Neural cell (in vitro differentiated cells): ENCODE measurements at regions not wholly inside any gene's neighbourhood (a gene's known extent, or its start where the extent isn't known, plus 50 kb on each side); places are given as distances from the start of the nearest gene placed in this dataset.

ENCODE experiments used
- H2AFZ ChIP-seq: fragments of 200-600, 300-800 bp; sonication (generic), shearing (Covaris generic); 2 replicates; pipeline ENCODE4 v1.6.0; 2014; ENCODE audit warnings: low read depth, mild to moderate bottlenecking, antibody characterized with exemption, low read length, moderate library complexity
- H3F3A ChIP-seq: fragments of 200-600 bp; shearing (Covaris generic); 2 replicates; pipeline ENCODE4 v1.6.1; 2016; ENCODE audit warnings: mild to moderate bottlenecking, moderate library complexity, mixed read lengths, antibody characterized with exemption, low read length; ENCODE audit not compliant: insufficient read depth, poor library complexity, severe bottlenecking
- H3K27ac ChIP-seq: fragments of 200-600, 300-800 bp; sonication (generic), shearing (Covaris generic); 2 replicates; pipeline ENCODE4 v1.5.1; 2014; ENCODE audit warnings: mild to moderate bottlenecking, low read length, moderate library complexity
- H3K27me3 ChIP-seq: fragments of 300-800, 200-600 bp; sonication (generic), shearing (Covaris generic); 2 replicates; pipeline ENCODE4 v1.6.0; 2014; ENCODE audit warnings: mild to moderate bottlenecking, low read depth, low read length, moderate library complexity; ENCODE audit not compliant: insufficient read depth
- H3K36me3 ChIP-seq: fragments of 300-800, 200-600 bp; sonication (generic), shearing (Covaris generic); 2 replicates; pipeline ENCODE4 v1.5.1; 2014; ENCODE audit warnings: mild to moderate bottlenecking, antibody characterized with exemption, low read length, moderate library complexity; ENCODE audit not compliant: insufficient read depth
- H3K4me2 ChIP-seq: fragments of 300-800, 200-600 bp; sonication (generic), shearing (Covaris generic); 2 replicates; pipeline ENCODE4 v1.6.0; 2014; ENCODE audit warnings: mild to moderate bottlenecking, low read length
- H3K4me3 ChIP-seq: fragments of 300-800, 200-600 bp; sonication (generic), shearing (Covaris generic); 2 replicates; pipeline ENCODE4 v1.5.1; 2014; ENCODE audit warnings: mild to moderate bottlenecking, low read length, moderate library complexity
- H3K79me2 ChIP-seq: fragments of 200-600 bp; shearing (Covaris generic); replicated peaks from 2 replicates; pipeline ENCODE4 v1.6.0; 2014; ENCODE audit warnings: mild to moderate bottlenecking, low read length, moderate library complexity; ENCODE audit not compliant: insufficient read depth
- H3K9ac ChIP-seq: fragments of 300-800, 200-600 bp; sonication (generic), shearing (Covaris generic); 2 replicates; pipeline ENCODE4 v1.6.1; 2016; ENCODE audit warnings: mild to moderate bottlenecking, low read length, mixed read lengths
- H3K9me2 ChIP-seq: fragments of 200-600 bp; shearing (Covaris generic); 2 replicates; pipeline ENCODE4 v1.6.1; 2016; ENCODE audit warnings: mild to moderate bottlenecking, low read length, mixed read lengths; ENCODE audit not compliant: insufficient read depth
- H3K9me3 ChIP-seq: fragments of 200-600, 300-800 bp; sonication (generic), shearing (Covaris generic); 2 replicates; pipeline ENCODE4 v1.6.1; 2016; ENCODE audit warnings: mild to moderate bottlenecking, mixed run types, low read length, moderate library complexity, mixed read lengths
- H4K20me1 ChIP-seq: fragments of 200-600 bp; shearing (Covaris generic); 2 replicates; pipeline ENCODE4 v1.6.1; 2016; ENCODE audit warnings: mild to moderate bottlenecking, mixed run types; ENCODE audit not compliant: insufficient read depth
- EP300 ChIP-seq: fragments of 450-650 bp; conservative IDR thresholded peaks from 2 replicates; pipeline ENCODE4 v1.6.1; 2014; ENCODE audit warnings: antibody characterized with exemption, mild to moderate bottlenecking, moderate library complexity; ENCODE audit not compliant: poor library complexity, severe bottlenecking
- EZH2 ChIP-seq: fragments of 200-600, 300-800 bp; shearing (Covaris generic), sonication (generic); IDR thresholded peaks from 2 replicates; pipeline ENCODE4 v1.6.1; 2014; ENCODE audit warnings: antibody characterized with exemption, low read length, borderline replicate concordance, mild to moderate bottlenecking; ENCODE audit not compliant: insufficient read depth, poor library complexity, severe bottlenecking
- MXI1 ChIP-seq: fragments of 450-650 bp; conservative IDR thresholded peaks from 2 replicates; pipeline ENCODE4 v1.6.1; 2014; ENCODE audit warnings: antibody characterized with exemption, mild to moderate bottlenecking; ENCODE audit not compliant: poor library complexity, severe bottlenecking
- POLR2AphosphoS5 ChIP-seq: IDR thresholded peaks from 2 replicates; pipeline ENCODE4 v1.6.1; 2012
- RAD21 ChIP-seq: fragments of 450-650 bp; conservative IDR thresholded peaks from 2 replicates; pipeline ENCODE4 v1.6.1; 2014; ENCODE audit warnings: antibody characterized with exemption, mild to moderate bottlenecking, moderate library complexity
- SMC3 ChIP-seq: fragments of 450-650 bp; conservative IDR thresholded peaks from 2 replicates; pipeline ENCODE4 v1.6.1; 2014; ENCODE audit warnings: antibody characterized with exemption, mild to moderate bottlenecking, moderate library complexity; ENCODE audit not compliant: poor library complexity
- TAF1 ChIP-seq: IDR thresholded peaks from 2 replicates; pipeline ENCODE4 v1.6.1; 2012; ENCODE audit warnings: low read depth
- TF ChIP-seq, protein P1 (sequence below): fragments of 450-650 bp; IDR thresholded peaks from 2 replicates; pipeline ENCODE4 v1.5.1; 2014; ENCODE audit warnings: antibody characterized with exemption, mild to moderate bottlenecking, moderate library complexity; ENCODE audit not compliant: poor library complexity, severe bottlenecking
- TF ChIP-seq, protein P2 (sequence below): IDR thresholded peaks from 2 replicates; pipeline ENCODE4 v1.6.1; 2012; ENCODE audit warnings: borderline replicate concordance

DNA sequence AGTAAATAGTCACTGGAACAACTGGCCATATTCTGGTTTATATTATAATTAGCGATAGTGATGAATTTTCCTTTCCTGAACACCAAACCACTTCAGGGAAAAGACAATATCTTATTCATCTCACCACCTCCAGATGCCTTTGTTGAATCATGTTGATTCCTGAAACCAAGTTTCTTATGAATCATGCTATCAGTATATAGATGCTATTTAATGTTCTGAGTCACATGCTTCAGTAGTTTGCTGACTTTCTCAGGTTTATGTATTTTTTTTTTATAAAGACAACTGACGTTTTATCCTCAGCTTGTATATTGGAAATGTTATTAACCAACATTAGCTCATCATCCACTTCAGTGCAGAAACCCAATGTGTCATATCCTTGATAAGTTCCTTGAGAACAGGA is 710.2 kb upstream of the POU3F2 start:
- Histone ChIP-seq H3K36me3 (no peaks in the 10 kb centered on the region), H3K4me2 (no peak overlapping the region), H3K4me3 (no peak overlapping the region), H3K79me2 (no peaks in the 10 kb centered on the region), H2AFZ (no peak overlapping the region), H3F3A (no peaks in the 10 kb centered on the region), H3K27me3 (no peaks in the 10 kb centered on the region), H3K9me3 (no peaks in the 10 kb centered on the region), H3K27ac (no peak overlapping the region), H3K9ac (no peak overlapping the region), H3K9me2 (no peaks in the 10 kb centered on the region), H4K20me1 (no peaks in the 10 kb centered on the region)
- TF ChIP-seq, protein P1, sequence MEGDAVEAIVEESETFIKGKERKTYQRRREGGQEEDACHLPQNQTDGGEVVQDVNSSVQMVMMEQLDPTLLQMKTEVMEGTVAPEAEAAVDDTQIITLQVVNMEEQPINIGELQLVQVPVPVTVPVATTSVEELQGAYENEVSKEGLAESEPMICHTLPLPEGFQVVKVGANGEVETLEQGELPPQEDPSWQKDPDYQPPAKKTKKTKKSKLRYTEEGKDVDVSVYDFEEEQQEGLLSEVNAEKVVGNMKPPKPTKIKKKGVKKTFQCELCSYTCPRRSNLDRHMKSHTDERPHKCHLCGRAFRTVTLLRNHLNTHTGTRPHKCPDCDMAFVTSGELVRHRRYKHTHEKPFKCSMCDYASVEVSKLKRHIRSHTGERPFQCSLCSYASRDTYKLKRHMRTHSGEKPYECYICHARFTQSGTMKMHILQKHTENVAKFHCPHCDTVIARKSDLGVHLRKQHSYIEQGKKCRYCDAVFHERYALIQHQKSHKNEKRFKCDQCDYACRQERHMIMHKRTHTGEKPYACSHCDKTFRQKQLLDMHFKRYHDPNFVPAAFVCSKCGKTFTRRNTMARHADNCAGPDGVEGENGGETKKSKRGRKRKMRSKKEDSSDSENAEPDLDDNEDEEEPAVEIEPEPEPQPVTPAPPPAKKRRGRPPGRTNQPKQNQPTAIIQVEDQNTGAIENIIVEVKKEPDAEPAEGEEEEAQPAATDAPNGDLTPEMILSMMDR, result no peak
- TF ChIP-seq EP300, result no peak
- TF ChIP-seq TAF1, result no peak
- TF ChIP-seq, protein P2, sequence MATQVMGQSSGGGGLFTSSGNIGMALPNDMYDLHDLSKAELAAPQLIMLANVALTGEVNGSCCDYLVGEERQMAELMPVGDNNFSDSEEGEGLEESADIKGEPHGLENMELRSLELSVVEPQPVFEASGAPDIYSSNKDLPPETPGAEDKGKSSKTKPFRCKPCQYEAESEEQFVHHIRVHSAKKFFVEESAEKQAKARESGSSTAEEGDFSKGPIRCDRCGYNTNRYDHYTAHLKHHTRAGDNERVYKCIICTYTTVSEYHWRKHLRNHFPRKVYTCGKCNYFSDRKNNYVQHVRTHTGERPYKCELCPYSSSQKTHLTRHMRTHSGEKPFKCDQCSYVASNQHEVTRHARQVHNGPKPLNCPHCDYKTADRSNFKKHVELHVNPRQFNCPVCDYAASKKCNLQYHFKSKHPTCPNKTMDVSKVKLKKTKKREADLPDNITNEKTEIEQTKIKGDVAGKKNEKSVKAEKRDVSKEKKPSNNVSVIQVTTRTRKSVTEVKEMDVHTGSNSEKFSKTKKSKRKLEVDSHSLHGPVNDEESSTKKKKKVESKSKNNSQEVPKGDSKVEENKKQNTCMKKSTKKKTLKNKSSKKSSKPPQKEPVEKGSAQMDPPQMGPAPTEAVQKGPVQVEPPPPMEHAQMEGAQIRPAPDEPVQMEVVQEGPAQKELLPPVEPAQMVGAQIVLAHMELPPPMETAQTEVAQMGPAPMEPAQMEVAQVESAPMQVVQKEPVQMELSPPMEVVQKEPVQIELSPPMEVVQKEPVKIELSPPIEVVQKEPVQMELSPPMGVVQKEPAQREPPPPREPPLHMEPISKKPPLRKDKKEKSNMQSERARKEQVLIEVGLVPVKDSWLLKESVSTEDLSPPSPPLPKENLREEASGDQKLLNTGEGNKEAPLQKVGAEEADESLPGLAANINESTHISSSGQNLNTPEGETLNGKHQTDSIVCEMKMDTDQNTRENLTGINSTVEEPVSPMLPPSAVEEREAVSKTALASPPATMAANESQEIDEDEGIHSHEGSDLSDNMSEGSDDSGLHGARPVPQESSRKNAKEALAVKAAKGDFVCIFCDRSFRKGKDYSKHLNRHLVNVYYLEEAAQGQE, result no peak
- no peak for TF ChIP-seq MXI1
- no peak for TF ChIP-seq SMC3
- no peak for TF ChIP-seq RAD21
- TF ChIP-seq POLR2AphosphoS5, result no peak
- TF ChIP-seq EZH2, result no peak

GRCh38 chr6:98131290-98131990 is 702.9 kb upstream of the POU3F2 start:
- H3K27me3 ChIP-seq, result no peaks in the 10 kb centered on the region
- no peaks in the 10 kb centered on the region for H3K9me3 ChIP-seq
- H3K9me2 ChIP-seq, result no peaks in the 10 kb centered on the region
- no peaks in the 10 kb centered on the region for H3K36me3 ChIP-seq
- H3F3A ChIP-seq, result no peaks in the 10 kb centered on the region
- H4K20me1 ChIP-seq, result no peaks in the 10 kb centered on the region
- no peak overlapping the region for H3K27ac ChIP-seq
- TF ChIP-seq, protein P2, result no peak
- TF ChIP-seq TAF1 (no peak), POLR2AphosphoS5 (no peak), EZH2 (no peak), SMC3 (no peak)
- TF ChIP-seq, protein P1, result no peak
- no peaks in the 10 kb centered on the region for H3K79me2 ChIP-seq
- H3K4me3 ChIP-seq, result no peak overlapping the region
- H2AFZ ChIP-seq, result no peak overlapping the region
- no peak overlapping the region for H3K9ac ChIP-seq
- H3K4me2 ChIP-seq, result no peak overlapping the region
